Testis (tissue), 2 donors: ENCODE measurements at regions not wholly inside any gene's neighbourhood (a gene's known extent, or its start where the extent isn't known, plus 50 kb on each side); places are given as distances from the start of the nearest gene placed in this dataset.

Experiments
- CTCF ChIP-seq, 3 experiments: fragments of 450-650 bp in 2 of 3; fragments of 200-600 bp in 1 of 3; sonication (generic) in 1 of 3; IDR thresholded peaks; one replicate each; pipeline ENCODE4 v1.5.1; 2016 to 2019; ENCODE audit warnings: antibody characterized with exemption in 3 of 3, mild to moderate bottlenecking in 2 of 3, moderate library complexity in 1 of 3
- POLR2A ChIP-seq: fragments of 450-650 bp; IDR thresholded peaks from one replicate; pipeline ENCODE4 v1.6.1; 2017; ENCODE audit warnings: antibody characterized with exemption, mild to moderate bottlenecking, moderate library complexity

DNA sequence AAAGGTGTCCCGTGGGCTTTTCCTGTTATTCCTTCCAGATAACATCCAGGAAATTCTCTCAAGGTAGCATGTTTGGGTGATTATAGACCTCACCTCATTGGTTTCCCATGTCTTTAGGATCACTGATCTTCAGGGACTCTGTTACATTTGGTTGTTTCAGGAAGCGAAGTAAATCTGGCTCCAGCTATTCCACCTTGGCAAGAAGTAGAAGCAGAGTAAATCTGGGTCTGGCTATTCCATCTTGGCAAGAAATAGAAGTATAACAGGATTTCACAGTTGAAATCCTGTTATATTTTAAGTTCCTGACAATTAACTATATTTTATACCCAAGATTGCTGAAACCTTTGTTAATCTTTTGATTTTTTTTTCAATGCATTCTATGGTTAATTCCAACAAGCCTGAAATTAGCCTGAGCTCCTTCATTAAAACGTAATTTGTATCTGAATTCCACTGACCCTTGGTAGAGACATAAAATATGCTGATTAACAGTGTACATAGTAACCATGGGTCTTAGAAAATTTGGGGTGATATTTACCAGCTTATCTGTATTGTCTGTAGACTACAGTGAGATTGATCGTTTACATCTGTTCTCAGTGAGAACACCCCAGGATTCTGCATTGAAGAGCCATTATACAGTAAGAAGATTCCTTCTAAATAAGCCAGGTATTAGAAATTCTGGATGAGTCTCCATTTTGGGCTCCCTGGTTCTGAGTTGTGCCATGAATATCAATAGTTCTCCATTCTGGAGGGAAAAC lies 267.6 kb upstream of the SLITRK6 start:
- TF ChIP-seq CTCF (IDR thresholded peaks at IDR 0.05) (no peak), POLR2A (no peak)
